AG04449 (cell line): ENCODE measurements at regions not wholly inside any gene's neighbourhood (a gene's known extent, or its start where the extent isn't known, plus 50 kb on each side); places are given as distances from the start of the nearest gene placed in this dataset.

Experiments used
- CTCF ChIA-PET: fragments of 350-600 bp; formaldehyde crosslinking; extraction: SDS; loops from one replicate; lab custom pipeline; 2021; ENCODE audit warnings: antibody characterized with exemption; lab: Yijun Ruan, JAX
- POLR2A ChIA-PET: fragments of 400-600, 350-600 bp; formaldehyde crosslinking; extraction: SDS; loops from one replicate; lab custom pipeline; 2020; ENCODE audit warnings: antibody characterized with exemption, inconsistent platforms; lab: Yijun Ruan, JAX
- DNase-seq: peaks from one replicate; pipeline ENCODE4 v3.0.0-alpha.2; 2010; ENCODE audit warnings: low read depth, low spot score
- H3K4me3 ChIP-seq: 2 replicates; pipeline ENCODE4 v1.5.1; 2011; ENCODE audit warnings: low read depth, mild to moderate bottlenecking, control low read depth, low read length
- CTCF ChIP-seq: IDR thresholded peaks from one replicate; pipeline ENCODE4 v1.5.1; 2011; ENCODE audit warnings: mild to moderate bottlenecking, moderate library complexity, low read length, control low read depth, inconsistent platforms; ENCODE audit not compliant: insufficient read depth; ENCODE audit errors: missing control alignments

GRCh38 chr12:124144531-124145194 lies 150.2 kb upstream of the RFLNA start:
- H3K4me3 ChIP-seq, result no peak overlapping the region
- CTCF ChIA-PET, result no interaction called here
- POLR2A ChIA-PET, result no interaction called here
- DNase-seq, result no peak
- TF ChIP-seq CTCF, result no peak

- CTCF ChIA-PET, result interaction anchor here (1.0 kb wide), 1 partner anchor 9 kb away, joined by 3 read pairs; no protein-coding TSS in a partner anchor
- no peak for TF ChIP-seq CTCF
Measured at GRCh38 chr12:124147027-124147426, 147.9 kb upstream of the RFLNA start.

GRCh38 chr12:124147575-124147974 lies 147.3 kb upstream of the RFLNA start:
- ChIA-PET CTCF (interaction anchor here (1.0 kb wide), 1 partner anchor 8 kb away, joined by 3 read pairs; no protein-coding TSS in a partner anchor), POLR2A (no interaction called here)
- H3K4me3 ChIP-seq, result no peak overlapping the region
- no peak for DNase-seq
- no peak for TF ChIP-seq CTCF

More at GRCh38 chr12:124147027-124147426, 147.9 kb upstream of the RFLNA start:
- no peak overlapping the region for H3K4me3 ChIP-seq
- POLR2A ChIA-PET, result no interaction called here
- no peak for DNase-seq

- POLR2A ChIA-PET, result no interaction called here
- no peak for TF ChIP-seq CTCF
- no peak for DNase-seq
- CTCF ChIA-PET, result interaction anchor here (0.7 kb wide), 1 partner anchor 10 kb away, joined by 3 read pairs; no protein-coding TSS in a partner anchor
- H3K4me3 ChIP-seq, result no peak overlapping the region
Measured at GRCh38 chr12:124148481-124149273, 146.2 kb upstream of the RFLNA start.

GRCh38 chr12:124149287-124149686 lies 145.6 kb upstream of the RFLNA start:
- ChIA-PET CTCF (interaction anchor here (0.7 kb wide), 1 partner anchor 9 kb away, joined by 3 read pairs; no protein-coding TSS in a partner anchor), POLR2A (no interaction called here)
- TF ChIP-seq CTCF, result no peak
- DNase-seq, result no peak
- H3K4me3 ChIP-seq, result no peak overlapping the region

GRCh38 chr12:124150168-124150567 lies 144.7 kb upstream of the RFLNA start:
- POLR2A ChIA-PET, result no interaction called here
- DNase-seq, result no peak
- CTCF ChIA-PET, result no interaction called here
- no peak overlapping the region for H3K4me3 ChIP-seq
- no peak for TF ChIP-seq CTCF
